Right forelimb (tissue), 1 donor: ENCODE measurements at regions not wholly inside any gene's neighbourhood (a gene's known extent, or its start where the extent isn't known, plus 50 kb on each side); places are given as distances from the start of the nearest gene placed in this dataset.
"Not testable (repeated sequence)": the region's sequence is repeated elsewhere in the genome, so short reads cannot be mapped to it uniquely, and the experiment has no call there.

ENCODE experiments used
- DNase-seq: peaks from one replicate; pipeline ENCODE4 v3.0.0-alpha.2; 2018

DNA sequence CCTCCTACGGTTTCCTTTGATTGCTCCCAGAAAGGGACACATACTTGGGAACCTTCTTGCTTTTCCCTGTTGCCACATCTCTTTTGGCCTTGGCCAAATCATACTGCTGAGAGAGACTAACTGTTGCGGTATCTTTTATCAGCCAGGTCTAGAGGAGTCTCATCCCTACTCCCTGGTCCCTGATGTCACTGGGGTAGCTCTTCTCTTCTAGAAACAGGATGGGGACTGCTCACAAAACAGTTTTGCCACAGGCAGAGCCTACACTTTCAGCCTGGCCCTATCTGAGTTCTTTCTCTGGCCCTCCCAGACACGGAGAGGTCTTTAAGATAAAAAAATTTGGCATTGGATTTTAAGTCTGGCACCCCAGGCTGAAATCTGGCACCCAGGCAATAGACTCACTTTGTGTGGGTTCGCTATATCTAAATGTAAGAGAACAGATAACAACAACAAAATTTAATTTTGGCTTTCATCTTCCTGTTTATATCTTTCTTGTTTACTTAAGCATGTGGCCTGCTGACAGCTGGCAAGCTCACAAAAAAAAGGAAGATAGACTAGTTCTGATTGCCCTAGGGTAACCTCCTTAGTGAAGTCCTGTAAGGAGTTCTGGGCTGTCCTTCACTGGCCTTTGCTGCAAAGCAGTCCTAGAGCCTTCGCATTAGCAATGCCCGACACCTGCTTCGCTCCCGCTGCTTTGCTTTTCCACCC lies 228.3 kb upstream of the NPVF start:
- no peak for DNase-seq

- no peak for DNase-seq
These were observed 230.8 kb upstream of the NPVF start for GRCh38 chr7:25459057-25459456.

- no peak for DNase-seq
These were observed 232.1 kb upstream of the NPVF start for GRCh38 chr7:25460433-25460832.

DNA sequence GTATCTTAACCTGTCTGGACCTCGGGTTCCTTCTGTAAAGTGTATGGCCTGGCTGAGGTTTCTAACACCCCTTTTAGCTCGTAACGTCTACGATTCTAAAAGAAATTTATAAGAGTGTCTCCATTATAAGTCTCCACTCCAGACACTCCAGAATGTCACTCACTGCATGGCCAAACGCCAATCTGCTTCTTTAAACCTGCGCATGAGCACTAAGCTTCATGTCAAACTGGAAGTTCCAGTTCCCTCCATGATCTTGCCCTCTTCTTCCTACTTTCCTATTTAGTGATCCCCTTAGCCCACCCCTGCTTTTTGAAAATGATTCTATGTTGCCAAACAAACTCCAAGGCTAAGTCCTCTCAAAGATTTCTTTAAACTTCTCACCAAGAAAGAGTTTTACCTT lies 241.4 kb upstream of the NPVF start:
- no peak for DNase-seq

DNA sequence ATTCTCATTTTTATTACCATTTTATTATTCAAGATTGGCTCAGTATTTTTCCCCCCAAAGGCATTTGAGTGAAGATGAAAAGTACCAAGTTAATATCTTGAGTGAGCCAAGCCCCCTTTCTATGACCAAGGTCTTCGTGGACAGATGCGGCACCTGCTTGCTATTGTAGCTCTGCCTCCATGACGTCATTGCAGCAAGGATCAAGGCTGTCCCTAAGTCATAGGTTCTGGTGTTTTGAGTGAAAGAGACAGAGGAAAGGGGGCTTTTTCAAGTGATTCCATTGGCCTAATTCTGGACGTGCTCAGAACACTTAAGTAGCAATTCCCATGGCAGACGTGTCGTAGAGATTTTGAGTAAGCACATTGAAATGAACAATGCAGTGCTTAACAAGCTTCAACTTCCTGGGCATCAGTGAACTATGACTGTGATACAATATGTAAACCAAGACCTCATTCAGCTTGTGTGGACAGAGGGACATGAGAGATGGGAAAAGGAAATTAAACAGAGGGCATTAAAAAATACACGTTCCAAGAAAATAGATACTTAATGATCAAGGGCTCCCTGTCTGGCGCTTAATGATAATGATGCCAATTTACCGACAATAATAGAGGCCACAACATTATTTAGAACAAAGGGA lies 248.7 kb upstream of the NPVF start:
- DNase-seq: no peak

- DNase-seq: not testable (repeated sequence)
These were observed 249.9 kb upstream of the NPVF start for GRCh38 chr7:25478221-25478620.

DNA sequence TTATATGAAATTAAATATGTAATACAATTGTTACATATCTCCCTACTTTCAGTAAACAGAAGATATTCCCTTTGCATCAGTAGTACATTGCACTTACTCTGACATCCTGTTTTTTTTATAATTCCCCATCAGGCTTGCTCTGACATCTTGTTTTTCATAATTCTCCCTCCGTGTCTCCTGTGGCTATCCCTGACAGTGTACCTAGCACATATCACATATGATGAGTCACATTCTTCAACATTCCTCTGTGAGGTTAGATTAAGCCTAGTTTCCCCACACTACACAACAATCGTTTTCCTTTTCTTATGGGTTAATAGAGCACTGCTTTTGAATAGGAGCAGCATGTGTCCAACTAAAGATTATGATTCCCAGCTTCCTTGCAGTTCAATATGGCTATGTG lies 250.6 kb upstream of the NPVF start:
- DNase-seq: no peak

DNA sequence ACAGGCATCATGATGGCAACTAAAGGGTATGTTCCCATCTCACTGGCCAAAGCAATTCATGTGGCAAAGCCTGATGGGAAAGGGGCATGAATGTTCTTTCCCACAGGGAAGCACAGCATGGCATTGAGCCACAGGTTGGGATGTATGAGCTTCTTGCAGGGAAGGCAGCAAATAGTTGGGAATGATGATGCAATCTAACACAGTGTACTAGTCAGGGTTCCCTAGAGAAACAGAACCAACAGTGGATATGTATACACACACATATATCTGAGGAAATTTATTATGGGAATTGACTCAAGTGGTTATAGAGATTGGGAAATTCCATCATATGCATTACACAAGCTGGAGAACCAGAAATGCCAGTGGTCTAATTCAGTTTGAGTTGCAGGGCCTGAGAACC lies 253.6 kb upstream of the NPVF start:
- no peak for DNase-seq

GRCh38 chr7:25482631-25483030 lies 254.3 kb upstream of the NPVF start:
- no peak for DNase-seq

DNA sequence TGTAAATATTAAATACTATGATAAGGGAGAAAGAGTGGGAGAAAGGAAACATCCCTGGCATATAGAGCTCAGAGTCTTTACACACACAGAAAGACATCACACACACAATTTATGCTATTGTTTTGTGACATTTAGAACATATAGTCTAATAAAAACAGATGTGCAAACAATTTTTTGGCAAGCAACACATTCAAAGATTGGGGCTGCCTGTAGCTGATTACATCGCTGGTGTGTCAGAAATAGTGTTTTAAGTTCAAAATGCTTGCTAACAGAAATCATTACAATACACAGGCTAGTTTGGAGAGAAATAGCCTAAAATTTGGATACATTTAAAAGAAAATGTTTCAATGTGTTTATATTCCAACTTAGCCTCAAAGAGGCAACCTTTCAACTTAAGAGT lies 256.7 kb upstream of the NPVF start:
- no peak for DNase-seq

DNA sequence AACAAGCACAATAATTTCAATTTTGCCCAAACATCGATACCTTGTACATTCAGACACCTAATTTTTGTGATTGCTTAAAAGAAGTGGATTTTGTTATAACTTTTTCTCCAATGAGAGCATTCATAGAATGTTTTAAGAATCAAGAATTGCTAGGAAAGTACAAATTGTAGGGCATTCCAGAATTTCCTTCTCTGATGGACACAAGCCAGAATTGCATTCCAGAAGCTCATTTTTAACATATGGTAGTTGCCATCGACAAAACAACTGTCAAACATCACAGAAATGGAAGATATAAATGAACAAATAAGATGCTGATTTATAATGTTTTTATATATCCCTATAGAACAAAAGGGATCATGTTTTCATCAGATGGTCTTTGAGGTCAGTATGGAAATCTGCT lies 258.4 kb upstream of the NPVF start:
- DNase-seq: no peak

DNA sequence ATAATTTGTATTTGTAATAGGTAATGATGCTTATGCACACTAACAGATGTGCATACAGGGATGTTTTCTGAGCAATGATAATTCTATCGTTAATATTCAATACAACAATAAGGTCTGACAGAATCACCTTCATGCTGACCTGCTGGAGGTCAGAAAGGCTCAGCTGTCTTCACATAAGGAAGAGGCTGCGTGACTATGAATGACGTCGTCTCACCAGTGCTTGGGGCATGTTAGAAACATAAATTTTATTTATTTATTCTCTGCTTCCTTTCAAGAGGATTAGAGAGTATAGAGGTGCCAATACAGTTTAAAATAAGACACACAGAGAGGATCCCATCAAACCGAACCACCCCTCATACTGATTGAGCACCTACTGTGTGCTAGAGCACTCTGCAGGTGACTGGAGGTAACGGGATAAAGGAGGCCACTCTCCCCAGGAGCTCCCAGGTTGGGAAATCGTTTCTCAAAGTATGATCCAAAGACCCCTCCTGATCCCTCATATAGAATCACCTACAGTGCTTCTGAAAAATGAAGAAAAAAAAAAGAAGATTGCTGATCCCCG lies 265.6 kb upstream of the NPVF start:
- DNase-seq: no peak

DNA sequence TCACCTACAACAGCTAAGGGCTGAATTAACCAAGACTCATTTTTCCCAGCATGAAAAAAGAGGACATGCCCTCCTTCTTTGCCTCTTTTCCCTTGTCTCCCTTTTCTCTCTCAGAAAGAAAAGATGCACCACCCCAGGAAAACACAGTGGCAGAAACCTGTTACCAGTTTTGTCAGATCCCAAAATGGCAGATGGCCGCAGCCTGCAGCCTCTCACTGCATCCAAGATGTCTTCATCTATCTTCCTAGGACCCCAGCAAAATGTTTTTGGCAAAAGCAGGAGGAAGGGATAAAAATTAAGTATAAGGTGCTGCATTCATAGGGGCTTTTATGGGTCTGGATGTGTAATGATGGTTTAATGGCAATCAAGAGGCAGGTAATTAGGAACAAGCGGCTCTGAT lies 266.6 kb upstream of the NPVF start:
- DNase-seq: no peak

GRCh38 chr7:25495342-25496250 lies 267.3 kb upstream of the NPVF start:
- DNase-seq: no peak

DNA sequence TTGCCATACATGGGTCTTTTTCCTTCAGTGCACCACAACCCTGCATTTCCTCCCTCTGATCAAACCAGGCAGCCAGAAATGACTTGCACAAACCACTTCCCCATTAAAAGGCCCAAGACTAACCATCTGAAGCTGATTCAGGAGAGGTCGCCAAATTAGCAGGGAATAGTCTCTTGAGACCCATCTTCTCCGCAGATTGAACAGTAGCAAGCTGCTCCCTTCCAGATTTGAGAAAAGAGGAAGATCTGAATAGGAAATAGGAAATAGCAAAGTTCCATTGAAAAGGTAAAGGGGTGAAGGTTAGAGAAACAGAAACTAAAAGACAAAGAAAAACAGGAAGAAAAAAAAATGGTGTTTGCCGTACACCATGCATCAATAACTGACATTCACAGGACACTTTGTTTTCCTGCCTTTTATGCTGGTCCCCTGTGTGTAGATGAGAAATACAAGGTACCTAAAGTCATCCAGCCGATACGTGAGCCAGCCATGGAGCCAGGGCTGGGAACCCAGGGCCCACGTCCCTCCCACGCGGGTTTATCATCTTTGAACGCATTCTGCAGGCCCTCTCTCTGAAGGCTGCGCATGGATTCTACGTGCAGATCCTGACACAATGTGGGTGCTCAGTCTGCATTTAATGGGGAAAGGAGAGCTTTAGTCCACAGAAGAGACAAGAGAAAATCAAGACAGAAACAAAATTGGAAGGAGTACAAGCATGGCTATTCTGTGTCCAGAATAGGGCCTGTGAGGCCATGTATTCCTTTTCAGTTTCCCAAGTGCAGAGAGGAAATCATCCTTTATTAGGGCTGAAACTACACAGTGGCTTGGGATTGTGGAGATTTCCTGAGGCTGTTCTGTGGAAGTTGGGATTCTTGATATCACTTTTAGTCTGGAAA lies 268.4 kb upstream of the NPVF start:
- DNase-seq: no peak

DNA sequence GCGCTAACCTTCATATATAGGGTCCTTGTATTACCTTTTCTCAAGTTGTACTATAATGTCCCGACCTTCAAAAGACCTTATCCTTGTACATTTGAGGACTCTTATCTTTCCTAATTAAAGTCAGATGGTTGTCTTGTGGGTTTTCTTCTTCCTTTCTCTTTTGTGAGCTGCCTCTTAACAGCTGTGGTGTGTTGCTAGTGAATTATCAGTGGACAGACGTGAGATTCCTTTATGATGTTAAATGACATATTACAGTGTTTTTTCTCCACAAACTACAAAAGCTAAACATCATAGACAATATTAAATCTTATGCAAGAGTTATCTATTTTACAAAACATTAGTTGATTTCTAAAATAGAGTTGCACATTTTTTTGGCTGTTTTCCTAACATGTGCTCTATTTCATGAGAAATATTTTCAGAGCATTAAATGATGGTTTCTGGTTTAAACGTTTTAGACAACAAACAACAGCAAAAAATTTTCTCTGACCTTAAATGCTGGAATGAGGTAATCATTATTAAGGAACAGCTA lies 272.2 kb upstream of the NPVF start:
- no peak for DNase-seq

GRCh38 chr7:25503306-25503705 lies 275.0 kb upstream of the NPVF start:
- DNase-seq: no peak

- no peak for DNase-seq
These were observed 283.9 kb upstream of the NPVF start for GRCh38 chr7:25512061-25512687.

DNA sequence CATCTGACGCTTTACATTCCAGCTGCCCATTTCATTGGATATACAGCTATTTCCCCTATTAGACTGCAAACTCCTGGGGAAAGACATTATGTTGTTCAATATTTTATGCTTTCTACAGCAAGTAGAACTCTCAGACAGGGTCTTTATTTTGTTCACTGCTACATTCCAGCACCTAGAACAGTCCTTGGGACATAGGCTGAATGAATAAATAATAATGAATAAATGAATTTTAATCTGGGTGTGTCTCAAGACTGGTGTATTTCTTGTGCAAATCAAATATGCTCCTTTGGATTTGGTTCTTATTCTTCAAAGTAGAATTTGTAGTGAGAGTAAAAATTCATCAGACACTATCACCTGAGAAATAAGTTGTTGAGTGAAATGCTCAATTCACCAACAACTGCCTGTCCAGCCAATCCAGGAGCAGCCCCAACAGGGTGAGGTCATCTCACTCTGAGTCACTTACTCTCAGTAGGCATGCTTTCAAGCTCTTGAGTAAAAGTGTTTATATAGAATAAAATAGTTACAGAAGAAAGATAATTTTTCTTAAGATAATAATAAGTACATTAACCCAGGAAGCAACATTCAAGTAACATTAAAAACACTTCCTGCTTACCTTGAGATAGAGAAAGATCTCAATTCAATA lies 287.5 kb upstream of the NPVF start:
- DNase-seq: no peak

- DNase-seq: no peak
These were observed 289.6 kb upstream of the NPVF start for GRCh38 chr7:25517906-25518305.

DNA sequence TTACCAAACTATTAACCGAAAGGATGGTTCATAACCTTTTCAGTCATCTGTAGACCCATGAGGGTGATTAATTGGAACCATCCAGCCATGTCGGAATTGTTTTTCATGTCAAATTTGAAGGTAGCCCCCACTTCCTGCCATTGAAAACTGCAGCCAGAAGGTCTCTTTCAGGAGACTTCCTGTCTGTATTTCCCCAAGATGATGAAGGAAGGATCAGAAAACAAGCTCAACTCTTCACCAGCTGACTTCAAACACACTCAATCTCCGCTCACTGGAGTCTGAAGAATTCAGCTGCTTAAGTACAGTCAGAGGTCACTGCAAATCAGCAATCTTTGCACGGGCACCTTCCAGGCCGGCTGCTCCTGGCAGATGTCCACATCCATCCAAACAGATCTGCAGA lies 291.7 kb upstream of the NPVF start:
- DNase-seq: no peak
